Thymus (tissue), 11 donors: ENCODE measurements at regions not wholly inside any gene's neighbourhood (a gene's known extent, or its start where the extent isn't known, plus 50 kb on each side); places are given as distances from the start of the nearest gene placed in this dataset.
A peak's percentile ranks its signal among the peaks of the same experiment; 100 is the strongest.

ENCODE experiments used
- DNase-seq, 9 donors: peaks; one replicate each; pipeline ENCODE4 v3.0.0-alpha.2; 2013; ENCODE audit warnings: low spot score in 9 of 9, low read depth in 6 of 9, missing footprints in 1 of 9
- H3K27ac ChIP-seq, 2 donors: one replicate each; pipeline ENCODE4 v1.5.1; 2013; ENCODE audit warnings: control low read depth in 1 of 2, low read depth in 1 of 2, low read length in 1 of 2, mild to moderate bottlenecking in 1 of 2, moderate library complexity in 1 of 2
- H3K27me3 ChIP-seq, 2 donors: one replicate each; pipeline ENCODE4 v1.5.1; 2013; ENCODE audit warnings: low read length in 1 of 2; ENCODE audit not compliant: control insufficient read depth in 2 of 2, insufficient read depth in 1 of 2
- H3K36me3 ChIP-seq, 2 donors: one replicate each; pipeline ENCODE4 v1.5.1; 2013; ENCODE audit warnings: low read length in 1 of 2, mild to moderate bottlenecking in 1 of 2, moderate library complexity in 1 of 2; ENCODE audit not compliant: control insufficient read depth in 2 of 2, insufficient read depth in 2 of 2
- H3K4me1 ChIP-seq, 2 donors: one replicate each; pipeline ENCODE4 v1.5.1; 2013; ENCODE audit warnings: low read length in 2 of 2; ENCODE audit not compliant: control insufficient read depth in 2 of 2, insufficient read depth in 2 of 2
- H3K4me3 ChIP-seq, 2 donors: one replicate each; pipeline ENCODE4 v1.5.1; 2013; ENCODE audit warnings: low read length in 2 of 2, control low read depth in 1 of 2, mild to moderate bottlenecking in 1 of 2
- H3K9me3 ChIP-seq, 2 donors: one replicate each; pipeline ENCODE4 v1.5.1; 2013; ENCODE audit warnings: low read length in 1 of 2, mild to moderate bottlenecking in 1 of 2; ENCODE audit not compliant: control insufficient read depth in 2 of 2, insufficient read depth in 1 of 2
- WGBS: extraction: QIAGEN DNeasy Blood & Tissue Kit; methylation state at CpG from one replicate; pipeline ENCODE4 v1.1.7; 2013; 5-methylcytosine and 5-hydroxymethylcytosine counted together
- donor health status: healthy.

DNA sequence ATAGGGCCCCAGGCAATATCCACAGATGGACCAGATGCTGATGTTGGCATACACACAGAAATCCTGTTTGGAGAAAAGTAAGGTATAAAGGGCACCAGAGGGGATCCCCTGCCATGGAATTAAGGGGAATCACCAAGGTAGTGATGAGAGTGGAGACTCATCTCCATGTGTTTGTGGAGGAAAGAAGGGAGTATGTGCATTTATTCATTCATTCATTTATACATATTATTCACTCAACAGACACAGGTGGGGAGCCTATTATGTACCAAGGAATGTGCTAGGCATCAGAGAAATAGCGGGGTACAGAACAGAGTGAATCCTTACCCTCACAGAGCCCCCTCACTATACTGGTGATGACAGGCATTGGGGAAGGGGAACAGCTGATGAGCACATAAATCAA is 116.8 kb upstream of the IL12B start:
- Histone ChIP-seq H3K4me3 (no peak overlapping the region), H3K4me1 (no peaks in the 10 kb centered on the region), H3K27ac (no peak overlapping the region), H3K36me3 (no peaks in the 10 kb centered on the region), H3K27me3 (no peaks in the 10 kb centered on the region), H3K9me3 (no peaks in the 10 kb centered on the region)
- DNase-seq: no peak
- 100% methylated on average over 1 of the region's 1 CpG for WGBS

DNA sequence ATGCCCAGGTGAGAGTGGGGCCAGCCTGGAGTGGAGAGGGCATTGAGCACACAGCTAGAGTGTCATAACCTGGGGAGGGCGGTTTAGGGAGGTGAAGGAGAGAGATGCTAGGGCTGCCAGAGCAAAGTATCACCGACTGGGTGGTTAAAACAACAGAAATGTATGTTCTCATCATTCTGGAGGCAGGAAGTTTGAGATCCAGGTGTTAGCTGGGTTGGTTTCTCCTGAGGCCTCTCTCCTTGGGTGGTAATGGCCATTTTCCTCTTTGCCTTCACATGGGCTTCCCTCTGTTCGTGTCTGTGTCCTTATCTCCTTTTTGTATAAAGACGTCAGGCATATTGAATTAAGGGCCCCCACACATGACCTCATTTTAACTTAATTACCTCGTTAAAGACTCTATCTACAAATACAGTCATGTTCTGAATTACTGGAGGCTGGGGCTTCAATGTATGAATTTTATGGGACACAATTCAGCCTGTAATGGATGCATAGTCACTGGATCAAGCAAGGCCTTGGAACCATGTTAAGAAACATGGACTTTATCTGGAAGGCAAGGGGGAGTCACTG is 118.6 kb upstream of the IL12B start:
- Histone ChIP-seq H3K9me3 (no peaks in the 10 kb centered on the region), H3K27ac (no peak overlapping the region), H3K4me1 (no peaks in the 10 kb centered on the region), H3K27me3 (no peaks in the 10 kb centered on the region), H3K4me3 (no peak overlapping the region), H3K36me3 (no peaks in the 10 kb centered on the region)
- WGBS: 89% methylated on average over 5 of the region's 5 CpGs
- DNase-seq: no peak

DNA sequence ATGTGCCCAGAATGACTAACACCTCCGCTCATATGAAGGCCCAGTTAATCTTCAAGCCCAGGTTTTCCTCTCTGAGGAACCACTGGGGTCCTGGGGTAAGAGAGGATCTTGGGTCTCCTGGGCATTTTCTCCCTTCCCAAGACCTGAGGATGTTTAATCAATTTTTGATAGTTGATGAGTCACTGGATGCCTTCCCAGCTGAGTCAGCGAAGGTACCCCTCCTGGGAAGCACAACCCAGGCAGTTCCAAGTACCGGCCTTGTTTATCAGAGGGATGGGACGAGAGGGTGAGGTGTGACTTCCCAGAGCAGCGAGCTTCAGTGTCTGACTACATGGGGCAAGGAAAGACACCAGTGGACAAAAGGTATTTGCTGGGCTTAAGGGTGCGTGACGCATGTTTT is 119.6 kb upstream of the IL12B start:
- DNase-seq: no peak
- Histone ChIP-seq H3K4me3 (no peak overlapping the region), H3K9me3 (no peaks in the 10 kb centered on the region), H3K27me3 (no peaks in the 10 kb centered on the region), H3K36me3 (no peaks in the 10 kb centered on the region), H3K4me1 (no peaks in the 10 kb centered on the region), H3K27ac (no peak overlapping the region)
- WGBS: 95% methylated on average over 7 of the region's 7 CpGs

DNA sequence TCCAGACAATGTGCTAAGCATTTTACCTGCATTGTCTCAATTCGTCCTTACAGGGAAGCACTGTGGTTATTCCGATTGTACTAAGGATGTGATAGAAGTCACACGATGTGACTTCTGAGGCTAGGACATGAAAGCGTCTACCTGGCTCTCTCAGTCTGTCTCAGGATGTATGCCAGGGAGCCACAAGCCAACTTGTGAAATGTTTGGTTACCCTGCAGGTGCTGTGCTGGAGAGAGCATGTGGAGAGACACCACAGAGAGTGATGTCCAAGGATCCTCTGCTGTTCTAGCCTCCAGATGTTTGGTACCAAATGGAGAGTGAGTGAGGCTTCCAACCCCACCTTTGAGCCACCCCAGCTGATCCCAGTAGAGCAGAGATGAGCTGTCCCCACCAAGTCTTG is 120.1 kb upstream of the IL12B start:
- Histone ChIP-seq H3K36me3 (no peaks in the 10 kb centered on the region), H3K9me3 (no peaks in the 10 kb centered on the region), H3K27ac (no peak overlapping the region), H3K4me1 (no peaks in the 10 kb centered on the region), H3K4me3 (no peak overlapping the region), H3K27me3 (no peaks in the 10 kb centered on the region)
- no peak for DNase-seq
- WGBS: 94% methylated on average over 4 of the region's 4 CpGs

DNA sequence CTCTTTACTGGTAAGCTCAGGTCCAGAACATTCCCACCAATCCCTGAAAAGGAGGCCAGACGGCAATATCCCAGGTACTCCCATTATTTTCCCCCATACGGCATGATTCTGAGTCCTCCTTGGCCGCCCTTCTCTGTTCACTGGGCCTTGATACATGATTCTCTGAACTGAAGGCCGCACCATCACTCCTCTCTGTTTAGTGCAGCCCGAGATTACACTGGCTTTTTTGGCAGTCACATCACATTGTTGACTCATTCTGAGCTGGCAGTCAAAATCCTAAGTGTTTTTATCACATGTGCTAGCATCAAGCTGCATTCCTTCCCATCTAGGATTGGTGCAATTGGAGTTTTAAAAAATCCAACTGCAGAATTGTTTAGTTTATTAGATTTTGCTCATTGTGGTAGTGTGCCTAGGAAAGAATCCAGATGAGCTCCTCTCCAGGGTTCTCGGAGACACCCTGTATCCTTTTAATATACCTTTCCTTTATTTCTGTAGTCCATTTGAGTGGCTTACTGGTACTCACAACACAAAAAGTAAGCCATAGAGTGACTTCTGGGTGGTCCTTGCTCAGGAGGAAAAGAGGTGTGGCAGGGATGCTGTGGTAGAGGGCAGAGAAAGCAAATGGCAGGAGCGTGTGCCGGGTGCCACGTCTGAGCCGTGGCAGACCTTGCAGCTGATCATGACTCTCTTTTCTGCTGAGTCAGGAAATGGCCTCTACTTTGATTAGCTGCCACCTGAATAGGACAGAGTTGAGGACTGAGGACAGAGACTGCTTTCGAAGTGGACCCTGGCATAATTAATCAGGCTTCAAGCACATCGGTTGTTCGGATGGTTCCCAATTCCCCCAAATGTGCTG is 121.1 kb upstream of the IL12B start:
- Histone ChIP-seq H3K4me3 (no peak overlapping the region), H3K27me3 (no peaks in the 10 kb centered on the region), H3K36me3 (no peaks in the 10 kb centered on the region), H3K9me3 (no peaks in the 10 kb centered on the region), H3K27ac (no peak overlapping the region), H3K4me1 (no peaks in the 10 kb centered on the region)
- 94% methylated on average over 13 of the region's 13 CpGs for WGBS
- no peak for DNase-seq

DNA sequence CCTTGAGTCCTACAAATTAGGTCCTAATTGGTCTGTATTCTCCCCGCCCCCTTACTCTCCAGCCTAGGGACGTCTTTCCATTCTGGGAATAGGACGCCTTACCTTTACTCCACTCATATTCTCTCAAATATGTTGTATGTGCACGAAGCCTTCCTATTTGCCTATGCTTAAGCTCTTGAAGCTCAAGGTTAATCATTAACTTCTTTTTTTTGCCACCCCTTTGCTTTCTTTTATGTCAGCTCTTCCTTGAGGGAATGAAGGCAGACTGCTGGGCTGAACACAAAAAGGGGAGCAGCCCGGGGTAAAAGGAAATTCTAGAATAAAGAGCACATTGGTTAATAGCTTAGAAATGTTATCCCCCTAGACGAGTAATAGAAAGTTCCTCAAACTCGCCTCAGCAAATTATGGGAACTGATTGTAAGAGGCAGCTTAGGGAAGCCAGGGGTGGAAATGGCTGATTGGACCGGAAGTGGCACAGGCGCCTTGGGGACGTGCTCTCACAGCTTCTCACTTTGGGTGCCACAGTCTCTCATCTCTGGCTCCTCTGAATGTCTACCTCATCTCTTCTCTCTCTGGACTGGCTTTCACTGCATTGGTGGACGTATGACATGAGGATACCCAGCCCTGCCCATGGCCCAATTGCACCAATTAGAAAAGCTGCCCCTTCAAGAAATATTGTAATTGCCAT is 122.3 kb upstream of the IL12B start:
- H3K27ac ChIP-seq: no peak overlapping the region
- DNase-seq: no peak

DNA sequence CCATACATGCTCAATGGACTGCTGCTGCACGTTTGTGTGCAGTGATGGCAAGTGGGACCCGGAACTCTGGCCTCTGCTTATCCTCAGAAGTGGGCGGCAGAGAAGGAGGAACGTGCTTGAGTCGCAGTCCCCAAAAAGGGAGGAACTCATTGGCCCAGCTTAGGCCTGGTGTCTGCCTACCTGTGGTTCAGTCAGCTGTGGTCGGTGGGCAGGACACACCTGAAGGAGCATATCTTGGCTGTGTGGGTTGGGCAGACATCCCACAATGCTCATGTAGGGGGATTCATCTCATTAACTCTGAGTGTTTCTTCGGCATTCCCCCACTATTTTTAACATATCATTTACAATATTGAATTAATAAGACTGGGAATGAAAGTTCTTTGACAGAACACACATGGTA is 122.9 kb upstream of the IL12B start:
- Histone ChIP-seq H3K27me3 (no peaks in the 10 kb centered on the region), H3K36me3 (no peaks in the 10 kb centered on the region), H3K27ac (no peak overlapping the region), H3K4me1 (no peaks in the 10 kb centered on the region), H3K9me3 (no peaks in the 10 kb centered on the region), H3K4me3 (no peak overlapping the region)
- no peak for DNase-seq
- 77% methylated on average over 7 of the region's 7 CpGs for WGBS

More for the DNA sequence above, 122.3 kb upstream of the IL12B start:
- Histone ChIP-seq H3K27me3 (no peaks in the 10 kb centered on the region), H3K4me1 (no peaks in the 10 kb centered on the region), H3K36me3 (no peaks in the 10 kb centered on the region), H3K4me3 (no peak overlapping the region), H3K9me3 (no peaks in the 10 kb centered on the region)
- 93% methylated on average over 11 of the region's 11 CpGs for WGBS

DNA sequence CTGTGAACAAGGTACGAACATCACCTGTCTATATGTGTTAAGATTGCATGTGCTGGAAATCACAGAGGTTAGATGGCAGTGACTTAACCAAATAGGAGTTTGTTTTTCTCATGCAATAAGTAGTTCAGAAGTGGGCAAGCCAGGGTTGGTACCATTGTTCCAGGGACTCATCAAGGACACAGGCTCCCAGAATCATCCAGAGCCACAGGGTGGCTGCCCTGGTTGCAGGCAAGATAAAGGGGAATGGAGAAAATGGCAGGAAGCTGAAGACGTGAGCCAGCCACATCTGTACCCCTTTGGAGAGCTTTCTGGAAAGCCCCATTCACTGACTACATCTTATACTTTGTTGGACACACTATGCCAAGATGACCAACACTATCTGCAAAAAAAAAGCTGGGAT is 126.0 kb upstream of the IL12B start:
- WGBS: 86% methylated on average over 2 of the region's 2 CpGs
- Histone ChIP-seq H3K4me3 (no peak overlapping the region), H3K4me1 (no peaks in the 10 kb centered on the region), H3K9me3 (no peaks in the 10 kb centered on the region), H3K36me3 (no peaks in the 10 kb centered on the region), H3K27me3 (no peaks in the 10 kb centered on the region), H3K27ac (no peak overlapping the region)
- no peak for DNase-seq

DNA sequence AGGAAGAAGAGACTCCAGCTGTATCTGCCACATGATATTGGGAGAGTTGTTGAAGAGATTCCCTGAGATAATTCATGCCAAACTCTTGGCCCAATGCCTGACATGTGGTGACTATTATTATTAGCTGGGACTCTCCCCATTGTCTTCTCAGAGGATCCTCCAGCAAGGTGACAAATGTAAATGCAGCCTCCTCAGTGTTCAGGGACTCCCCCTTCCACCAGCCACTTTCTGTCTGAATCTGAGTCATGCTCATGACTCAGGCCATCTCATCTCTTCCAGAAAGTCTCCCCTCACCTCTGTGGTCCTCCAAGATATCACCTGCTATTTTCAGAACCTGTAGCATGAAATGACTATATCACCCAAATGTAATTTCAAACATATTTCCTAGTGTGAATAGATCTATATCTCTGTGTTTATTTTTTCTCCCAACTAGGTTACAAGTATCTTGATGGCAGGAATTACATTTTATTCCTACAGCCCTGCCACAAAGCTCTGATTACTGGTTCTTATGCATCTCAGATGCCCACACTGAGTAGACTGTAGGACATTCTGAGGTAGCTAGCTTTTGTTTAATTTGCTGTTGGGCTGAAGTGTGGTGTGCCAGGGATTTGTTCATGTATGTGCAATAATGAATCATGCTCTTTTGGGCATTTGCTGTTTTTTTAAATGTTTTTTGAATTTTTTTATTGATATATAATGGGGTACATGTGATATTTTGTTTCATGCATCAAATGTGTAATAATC is 126.6 kb upstream of the IL12B start:
- H3K4me1 ChIP-seq: no peaks in the 10 kb centered on the region

More for the DNA sequence above, 126.6 kb upstream of the IL12B start:
- H3K4me3 ChIP-seq: no peak overlapping the region
- H3K27ac ChIP-seq: no peak overlapping the region
- H3K27me3 ChIP-seq: no peaks in the 10 kb centered on the region
- DNase-seq: peak in 1 of 9 donors; percentile 24
- no peaks in the 10 kb centered on the region for H3K9me3 ChIP-seq
- no peaks in the 10 kb centered on the region for H3K36me3 ChIP-seq
